Stimulated activated naive CD4-positive, alpha-beta T cell treated with Interleukin-2 at 50 U/mL for 16 hours (primary cell): ENCODE measurements at regions not wholly inside any gene's neighbourhood (a gene's known extent, or its start where the extent isn't known, plus 50 kb on each side); places are given as distances from the start of the nearest gene placed in this dataset.
"Not testable (repeated sequence)": the region's sequence is repeated elsewhere in the genome, so short reads cannot be mapped to it uniquely, and the experiment has no call there.

Experiments used
- DNase-seq: peaks from one replicate; lab custom pipeline; 2025; lab: John Stamatoyannopoulos, UW

DNA sequence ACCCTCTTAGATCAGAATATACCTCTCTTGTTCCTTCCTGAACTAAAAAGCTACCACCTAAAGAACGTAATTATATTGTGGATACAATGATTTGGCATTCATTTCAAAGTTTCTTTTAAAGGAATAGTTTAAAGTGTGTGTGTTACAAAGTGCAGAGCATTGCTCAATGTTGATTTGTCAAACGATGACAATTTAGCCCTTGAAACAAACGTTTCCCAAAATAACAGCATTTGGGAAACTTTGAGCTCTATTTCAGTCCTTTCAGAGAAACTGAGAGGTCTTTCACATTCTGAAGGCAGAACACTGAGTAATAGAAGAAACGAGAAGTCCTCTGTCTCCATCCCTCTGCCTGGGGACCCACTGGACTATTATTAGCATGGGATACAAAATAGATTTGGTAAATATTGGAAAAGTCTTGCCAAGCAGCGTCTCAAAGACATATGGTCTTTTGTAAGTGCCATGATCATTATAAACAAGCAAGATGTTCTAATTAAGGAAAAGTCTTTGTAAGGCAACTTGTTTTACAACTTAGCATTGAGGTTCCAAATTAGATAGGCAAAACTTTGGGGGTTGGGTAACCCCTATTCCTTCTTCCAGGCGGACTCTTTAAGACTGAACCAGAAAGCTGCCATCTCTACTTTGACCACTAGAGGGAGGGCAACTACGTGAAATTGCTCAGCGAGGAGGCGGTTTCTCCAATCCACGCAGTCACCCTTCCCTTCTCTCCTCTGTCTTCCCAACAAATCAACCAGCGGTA is 208.8 kb downstream of the RNF144B start:
- peak; percentile 6 for DNase-seq

DNA sequence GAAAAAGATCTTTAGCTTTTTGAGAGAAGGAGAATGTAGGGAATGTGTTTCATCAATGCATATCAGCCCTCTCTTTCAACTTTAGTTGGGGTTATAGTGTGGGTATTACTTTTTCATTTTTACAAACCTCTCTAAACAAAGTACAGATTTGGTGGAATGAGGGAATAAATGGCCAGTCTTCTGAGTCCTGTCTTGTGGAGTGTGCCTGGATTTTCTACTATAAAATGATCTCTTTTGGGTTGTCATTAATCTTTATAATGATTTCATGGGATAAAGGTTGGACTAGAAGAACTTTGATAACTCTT is 209.3 kb downstream of the RNF144B start:
- DNase-seq: no peak

DNA sequence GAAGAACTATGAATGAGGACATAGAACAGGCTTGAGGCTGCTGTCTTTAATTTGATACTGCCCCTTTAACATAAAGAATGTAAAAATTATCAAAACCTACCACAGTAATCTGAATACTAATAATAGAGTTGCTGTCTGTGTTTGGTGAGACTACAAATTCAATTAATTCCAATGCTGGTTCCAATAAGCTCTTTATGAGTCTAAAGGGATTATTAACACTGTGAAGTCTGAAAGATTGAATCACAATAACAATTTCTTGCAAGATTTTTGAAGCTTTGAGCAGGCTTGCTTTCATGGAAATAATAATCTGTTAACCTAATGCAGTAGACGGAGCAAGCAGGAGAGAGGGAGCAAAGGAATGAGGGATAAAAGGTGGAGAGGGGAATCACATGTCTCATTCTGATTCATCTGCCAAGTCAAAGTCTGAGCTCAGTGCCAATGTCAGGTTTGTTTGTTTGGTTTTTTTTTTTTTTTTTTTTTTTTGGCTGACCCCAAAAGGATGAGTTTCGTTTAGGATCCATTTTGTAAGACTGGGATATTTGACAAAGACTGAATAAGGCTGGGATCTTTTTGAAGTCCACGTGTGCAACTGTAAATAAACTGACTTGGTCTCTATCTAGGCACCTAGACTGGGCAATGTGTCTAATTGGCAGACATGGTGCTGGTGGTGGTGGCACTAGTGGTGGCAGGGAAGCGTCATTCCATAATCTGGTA is 211.6 kb downstream of the RNF144B start:
- DNase-seq: no peak

DNA sequence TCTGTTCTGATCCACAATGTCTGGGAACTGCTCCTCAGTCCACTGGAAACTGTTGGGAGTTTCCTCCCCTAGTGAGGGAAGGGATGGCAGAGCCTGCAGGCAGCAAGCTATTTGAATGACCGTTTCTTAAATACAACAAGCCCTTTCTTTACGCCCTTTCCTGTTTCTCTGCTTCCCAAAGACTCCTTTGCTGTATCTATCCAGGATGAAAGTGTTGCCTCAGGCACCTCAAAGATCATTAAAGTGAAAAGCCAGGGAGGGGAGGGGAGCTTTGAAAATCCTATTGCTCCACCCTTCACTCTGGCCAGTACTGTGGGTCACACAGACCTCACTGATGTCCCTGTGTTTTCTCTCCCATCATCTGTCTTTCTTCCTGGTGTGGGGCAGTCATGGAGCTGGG is 213.1 kb downstream of the RNF144B start:
- no peak for DNase-seq

DNA sequence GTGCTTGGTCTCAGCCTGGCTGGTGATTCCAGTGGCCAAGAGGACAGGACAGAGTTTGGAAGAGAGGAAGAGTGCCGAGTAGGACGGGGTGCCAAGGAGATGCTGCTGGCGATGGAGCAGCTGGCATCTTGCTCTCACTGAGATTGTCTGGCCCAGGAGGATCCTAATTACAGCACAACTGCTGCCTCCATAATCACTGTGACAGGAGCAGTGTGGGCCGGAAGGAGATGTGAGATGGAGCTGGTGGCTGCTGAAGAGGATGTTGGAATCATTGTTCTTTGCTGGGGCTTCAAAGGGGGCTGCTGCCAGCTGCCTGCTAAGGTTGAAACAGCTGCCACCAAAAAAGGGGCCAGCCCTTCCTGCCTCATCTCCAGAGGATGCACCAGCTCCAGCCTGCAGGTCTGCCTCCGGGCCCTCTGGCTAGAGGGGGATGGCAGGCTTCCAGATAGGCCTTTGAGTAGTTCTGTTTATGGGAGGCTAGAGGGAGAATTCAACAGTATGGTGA is 214.4 kb downstream of the RNF144B start:
- no peak for DNase-seq

DNA sequence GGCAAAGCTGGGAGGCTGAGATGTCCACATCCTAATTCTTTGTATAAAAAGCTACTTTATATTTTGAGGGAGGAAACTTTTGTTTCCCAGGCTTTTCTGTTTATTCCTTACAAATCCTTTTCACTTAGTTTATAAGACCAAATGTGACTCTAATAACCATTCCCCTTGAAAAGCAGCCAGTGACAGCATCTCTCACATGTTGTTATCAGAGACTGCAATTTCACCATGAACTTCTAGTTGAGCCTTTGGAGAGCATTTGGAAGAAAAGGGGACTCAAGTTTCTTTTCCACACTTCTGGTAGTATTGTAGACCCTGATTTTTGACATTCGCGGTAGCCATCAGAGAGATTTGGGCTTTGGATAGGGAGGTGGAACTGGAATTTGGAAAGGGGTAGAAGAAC is 215.8 kb downstream of the RNF144B start:
- DNase-seq: no peak

DNA sequence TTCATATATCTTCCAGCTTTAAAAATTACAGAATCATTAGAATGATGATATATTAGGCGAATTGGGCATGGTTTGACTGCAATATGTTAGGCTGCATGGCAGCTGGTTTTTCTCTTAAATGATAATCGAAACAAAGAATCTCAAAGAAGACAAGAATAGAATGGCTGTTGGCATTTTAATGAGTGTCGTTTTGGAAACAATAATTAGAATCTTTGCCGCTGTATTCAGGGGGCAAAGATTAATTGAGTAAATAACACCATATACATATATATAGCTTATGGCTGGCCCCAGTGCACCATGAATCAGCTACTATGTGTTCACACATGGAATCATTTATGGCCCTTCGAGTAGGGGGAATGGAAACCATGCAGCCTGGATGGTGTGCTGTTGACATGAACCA is 216.2 kb downstream of the RNF144B start:
- no peak for DNase-seq

DNA sequence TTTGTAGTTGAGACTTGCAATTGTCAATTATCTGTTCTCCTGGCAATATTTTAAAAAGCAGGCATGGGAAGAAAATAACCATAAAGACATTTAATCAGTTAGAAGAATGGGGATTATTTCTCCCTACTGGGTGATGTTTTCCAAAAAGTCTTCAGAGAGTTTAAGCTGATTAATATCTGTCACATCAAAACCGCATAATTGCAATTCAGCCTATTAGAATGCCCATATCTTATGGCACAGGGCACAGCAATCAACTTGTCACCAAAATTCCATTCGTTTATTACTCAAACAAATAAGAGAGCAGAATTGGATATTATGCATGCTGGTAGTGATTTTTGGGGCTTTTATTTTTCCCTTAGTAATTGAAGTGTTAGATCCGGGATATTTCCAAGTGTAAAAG is 218.7 kb downstream of the RNF144B start:
- no peak for DNase-seq

DNA sequence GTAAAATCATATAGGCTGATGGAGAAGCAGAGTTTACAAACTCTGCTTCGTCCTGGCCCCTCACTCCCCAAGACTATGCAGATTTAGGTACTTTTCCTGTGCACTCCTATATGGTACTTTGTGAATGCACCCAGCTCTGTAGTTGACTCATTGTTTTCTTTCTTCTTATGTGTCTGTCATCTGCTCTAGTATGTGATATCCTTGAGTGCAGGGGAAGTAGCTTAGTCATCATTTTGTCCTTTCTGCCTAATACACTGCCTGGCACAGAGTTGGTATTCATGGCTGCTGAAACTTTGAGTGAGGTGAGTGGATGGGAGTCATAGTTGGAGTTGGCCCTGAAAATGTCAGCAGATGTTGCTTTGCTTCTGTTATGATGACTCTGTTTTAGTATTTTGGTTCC is 222.6 kb downstream of the RNF144B start:
- DNase-seq: no peak

DNA sequence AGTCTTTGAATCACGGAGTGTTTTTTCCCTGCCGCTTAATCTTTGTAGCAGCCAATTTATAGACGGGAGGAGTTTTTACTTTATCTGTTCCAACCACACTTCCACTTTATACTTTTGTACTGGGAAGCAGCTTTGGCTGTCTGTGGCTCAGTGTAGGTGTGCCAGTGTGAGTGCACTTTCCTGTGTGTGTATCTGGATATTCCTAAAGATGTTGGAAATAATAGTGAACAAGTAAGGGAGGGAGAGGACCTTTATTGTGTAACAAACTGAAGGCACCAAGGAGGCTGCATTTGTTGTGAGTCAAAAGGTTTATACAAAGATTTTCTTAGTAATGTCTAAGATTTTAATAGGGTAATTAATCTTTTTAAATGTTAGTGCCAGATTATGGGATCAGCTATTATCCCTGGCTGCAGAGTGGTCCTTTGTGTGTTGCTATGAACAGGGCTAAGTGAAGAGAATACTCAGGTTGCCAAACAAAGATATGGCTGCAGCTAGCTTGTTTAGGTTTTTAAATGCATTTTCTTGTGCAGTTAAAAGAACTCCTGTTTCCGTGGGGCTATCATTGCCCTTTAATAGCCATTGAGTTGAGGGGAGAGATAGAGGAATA is 226.3 kb downstream of the RNF144B start:
- no peak for DNase-seq

DNA sequence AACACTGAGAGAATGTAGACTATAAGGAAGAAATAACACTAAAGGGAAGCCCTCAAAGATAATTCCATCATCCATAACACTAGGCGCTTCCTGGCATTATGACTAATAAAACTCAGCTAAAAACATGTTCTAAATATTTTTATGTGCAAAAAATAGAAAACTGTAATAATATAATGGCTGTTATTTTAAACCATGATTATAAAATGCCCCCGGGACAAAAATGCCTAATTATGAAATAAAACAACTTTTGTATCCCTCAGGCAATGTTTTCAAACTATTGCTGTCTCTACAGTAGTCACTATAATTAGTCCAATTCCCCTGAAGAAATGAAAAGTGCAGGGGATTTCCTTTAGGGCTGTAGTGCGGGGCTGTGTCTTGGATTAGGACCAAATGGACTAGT is 242.4 kb downstream of the RNF144B start:
- no peak for DNase-seq

DNA sequence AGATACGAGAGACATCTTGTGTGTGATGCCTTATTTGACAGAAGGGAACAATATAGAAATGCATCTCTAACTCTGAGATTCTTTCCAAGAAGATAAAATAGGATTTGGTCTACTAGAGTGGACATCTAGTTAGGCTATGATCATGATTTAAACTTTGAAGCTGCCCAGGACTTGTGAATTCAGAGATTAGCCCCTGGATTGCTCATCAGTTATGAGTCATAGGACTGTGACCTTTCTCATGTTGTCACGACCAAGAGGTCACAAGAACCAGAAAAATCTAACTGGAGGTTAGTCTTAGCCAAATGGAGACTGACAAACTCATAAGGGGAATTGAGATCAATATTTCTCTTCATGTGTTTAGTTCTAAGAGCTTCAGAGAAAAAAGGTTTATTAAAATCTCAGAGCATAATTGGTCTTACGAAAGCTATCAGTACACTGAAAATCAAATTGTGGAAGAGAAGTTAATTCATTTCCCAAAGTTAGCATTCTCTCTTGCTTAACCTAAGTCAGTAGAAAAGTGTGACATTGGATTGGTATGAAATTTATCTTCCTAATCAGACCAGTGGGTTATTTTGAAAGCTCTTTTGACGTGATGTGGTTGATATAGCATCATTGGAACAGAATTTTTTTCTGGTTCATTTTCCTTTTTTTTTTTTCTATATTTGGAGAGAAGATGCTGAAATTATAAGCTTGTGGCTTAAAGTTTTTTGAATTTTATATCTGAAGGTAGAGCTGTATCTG is 245.7 kb downstream of the RNF144B start:
- DNase-seq: no peak

DNA sequence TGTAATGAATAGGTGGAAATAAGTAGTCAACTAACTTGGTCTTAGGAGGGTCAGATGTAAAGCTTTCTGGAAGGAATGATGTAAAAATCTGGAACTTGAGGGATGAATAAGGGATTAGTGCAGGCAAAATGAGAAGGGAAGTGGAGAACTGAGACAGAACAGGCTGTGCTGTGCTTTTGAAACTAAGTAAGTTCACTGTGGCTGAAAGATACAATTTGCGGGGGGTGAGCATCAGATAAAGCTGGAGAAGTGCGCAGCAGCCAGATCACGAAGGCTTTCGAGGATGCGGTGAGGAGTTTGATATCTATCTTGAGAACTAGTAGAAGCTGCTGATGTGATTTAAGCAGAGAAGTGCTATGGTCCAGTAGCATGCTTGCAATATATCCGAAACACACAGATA is 247.8 kb downstream of the RNF144B start:
- no peak for DNase-seq

DNA sequence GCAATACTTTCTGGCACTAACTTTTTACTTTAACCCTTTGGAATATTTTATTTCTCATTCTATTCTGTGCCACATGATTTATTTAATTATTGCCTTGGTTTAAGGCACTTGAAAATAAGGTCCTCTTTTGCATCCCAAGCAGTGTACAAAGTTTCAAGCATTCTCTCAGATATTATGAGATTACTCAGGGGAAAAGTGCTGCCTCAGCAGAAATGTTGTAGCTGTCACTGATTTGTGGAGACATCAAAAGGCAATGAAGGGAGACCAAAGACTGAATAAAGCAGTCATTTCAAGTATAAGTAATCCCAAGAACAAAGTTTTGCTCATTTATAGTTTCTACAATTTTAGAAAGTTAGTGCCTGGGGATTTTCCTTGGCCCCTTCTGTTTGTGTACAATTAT is 253.0 kb downstream of the RNF144B start:
- no peak for DNase-seq

DNA sequence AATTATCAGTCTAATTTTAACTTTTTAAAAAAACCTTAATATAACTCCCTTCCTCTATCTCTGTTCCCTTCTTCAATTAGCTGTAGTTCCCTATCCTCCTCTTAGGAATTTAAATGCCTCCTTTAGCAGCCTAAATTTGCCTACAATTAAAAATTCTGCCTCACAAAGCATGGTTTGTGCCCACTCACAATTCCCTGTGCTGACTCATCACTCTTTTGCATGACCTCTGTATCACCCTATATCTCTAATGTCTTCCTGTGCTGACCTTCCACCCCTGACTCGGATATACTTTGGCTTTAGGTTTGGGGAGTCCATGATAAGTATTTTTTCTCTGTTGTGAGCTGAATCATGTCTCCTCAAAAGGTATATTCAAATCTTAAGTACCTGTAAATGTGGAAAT is 253.6 kb downstream of the RNF144B start:
- DNase-seq: no peak

DNA sequence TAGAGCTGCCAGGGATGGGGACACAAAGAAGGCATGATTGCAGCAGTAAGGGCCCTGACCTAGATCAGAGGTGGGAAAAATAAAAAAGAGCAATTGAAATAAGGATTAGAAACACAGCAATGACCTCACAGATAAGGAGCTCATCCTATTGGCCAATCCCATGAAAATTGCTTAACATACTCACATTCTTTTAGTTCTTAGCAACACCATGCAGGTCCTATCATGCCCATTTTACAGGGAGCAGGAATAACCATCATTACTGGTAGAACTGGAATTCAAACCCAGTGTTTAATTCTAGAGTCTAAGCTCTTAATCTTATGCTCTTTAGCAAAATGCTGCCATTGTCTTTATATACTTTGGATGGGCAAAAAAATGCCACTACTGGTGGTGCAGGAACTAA is 267.7 kb downstream of the RNF144B start:
- DNase-seq: no peak

DNA sequence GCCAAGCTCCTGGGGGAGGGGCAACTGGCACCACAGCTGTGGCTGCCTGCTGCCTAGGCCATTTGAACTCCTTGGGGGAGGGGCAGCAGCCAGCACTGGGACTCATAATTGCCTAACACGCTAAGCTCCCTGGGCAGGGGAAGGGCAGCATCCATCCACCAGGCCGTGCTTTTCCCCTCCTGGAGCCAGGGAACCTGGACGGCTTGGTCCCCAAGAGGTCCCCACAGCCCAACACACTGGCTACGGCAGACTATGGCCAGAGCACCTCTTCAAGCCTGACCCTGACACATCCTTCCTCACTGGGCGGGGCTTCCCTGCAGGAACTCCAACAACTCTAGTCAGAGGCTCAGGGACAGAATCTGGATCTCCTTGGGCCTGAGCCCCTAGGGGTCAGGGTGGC is 269.4 kb downstream of the RNF144B start:
- no peak for DNase-seq

DNA sequence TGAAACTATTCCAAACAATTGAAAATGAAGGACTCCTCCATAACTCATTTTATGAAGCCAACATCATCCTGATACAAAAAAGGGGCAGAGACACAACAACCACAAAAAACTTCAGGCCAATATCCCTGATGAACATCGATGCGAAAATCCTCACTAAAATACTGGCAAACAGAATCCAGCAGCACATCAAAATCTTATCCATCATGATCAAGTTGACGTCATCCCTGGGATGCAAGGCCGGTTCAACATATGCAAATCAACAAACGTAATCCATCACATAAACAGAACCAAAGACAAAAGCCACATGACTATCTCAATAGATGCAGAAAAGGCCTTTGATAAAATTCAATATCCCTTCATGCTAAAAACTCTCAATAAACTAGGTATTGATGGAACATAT is 272.8 kb downstream of the RNF144B start:
- DNase-seq: not testable (repeated sequence)

DNA sequence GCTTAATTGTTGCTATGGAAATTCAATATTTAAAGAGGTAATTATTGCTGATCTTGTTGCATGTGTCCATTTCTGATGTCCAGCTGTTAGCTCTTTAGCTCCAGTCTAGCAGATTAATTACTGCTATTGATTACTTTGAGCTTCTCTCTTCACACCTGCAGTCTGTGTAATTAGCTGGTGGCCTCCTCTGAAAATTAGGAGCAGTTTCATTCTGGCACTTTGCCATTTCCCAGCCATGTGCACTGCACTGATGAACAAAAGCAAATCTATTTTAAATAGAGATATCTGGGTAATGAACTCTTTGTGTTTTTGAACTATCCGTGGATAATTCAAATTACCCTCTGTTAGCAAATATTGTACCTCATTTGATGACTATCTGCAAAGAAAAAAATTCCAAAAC is 275.9 kb downstream of the RNF144B start:
- no peak for DNase-seq

DNA sequence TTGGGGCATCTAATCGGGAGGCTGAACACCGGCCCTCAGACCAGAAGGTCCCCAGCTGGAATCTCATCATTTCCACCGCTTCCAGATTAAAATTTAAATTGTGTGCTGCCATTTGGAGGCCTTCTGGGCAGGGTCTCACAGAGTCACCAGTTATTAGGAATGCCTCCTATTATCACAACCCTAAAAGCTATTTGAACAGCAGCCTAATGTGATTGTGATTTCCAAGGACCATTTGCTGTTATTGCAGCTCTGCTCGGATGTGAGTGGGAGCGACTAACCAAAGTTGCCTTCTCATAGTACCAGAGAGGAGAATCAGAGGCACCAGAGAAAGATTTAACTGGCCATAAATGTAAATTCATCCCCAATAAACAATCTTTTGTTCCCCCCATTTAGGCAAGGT is 277.3 kb downstream of the RNF144B start:
- DNase-seq: no peak

DNA sequence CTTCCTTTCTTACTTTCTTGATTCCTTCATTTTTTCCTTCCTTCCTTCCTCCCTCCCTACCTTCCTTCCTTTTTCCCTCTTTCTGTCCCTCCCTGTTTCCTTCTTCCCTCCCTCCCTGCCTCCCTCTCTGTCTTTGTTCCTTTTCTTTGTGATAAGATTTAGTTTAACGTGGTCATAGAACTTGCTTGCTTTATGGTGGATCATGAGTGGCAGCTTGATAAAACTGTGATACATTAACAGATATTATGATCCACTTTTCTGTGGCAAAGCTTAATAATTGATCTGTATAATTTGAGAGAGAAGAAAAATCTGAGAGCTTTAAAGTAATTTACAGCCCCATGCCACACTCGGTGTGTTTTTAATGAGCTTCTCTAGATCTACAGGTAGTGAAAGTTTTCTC is 280.5 kb downstream of the RNF144B start:
- DNase-seq: no peak

DNA sequence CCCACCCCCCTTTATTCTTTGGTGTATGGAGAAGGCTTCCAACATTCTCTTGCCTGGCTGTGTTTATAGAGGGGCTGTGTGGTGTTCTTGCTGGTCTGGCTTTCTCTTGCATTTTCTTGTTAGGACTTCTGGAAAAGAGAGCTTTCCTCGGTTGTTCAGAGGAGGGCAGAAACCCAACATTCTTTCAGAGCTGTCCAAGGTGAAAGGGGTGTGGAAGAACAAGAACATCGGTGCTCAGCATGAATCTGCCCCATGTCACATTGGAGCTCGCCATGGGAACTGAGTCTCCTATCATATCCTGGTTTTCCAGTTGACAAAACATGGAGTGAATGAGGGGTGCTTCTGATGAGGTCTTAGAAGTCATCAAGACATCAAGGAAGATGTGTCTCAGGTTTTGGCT is 281.8 kb downstream of the RNF144B start:
- DNase-seq: no peak

DNA sequence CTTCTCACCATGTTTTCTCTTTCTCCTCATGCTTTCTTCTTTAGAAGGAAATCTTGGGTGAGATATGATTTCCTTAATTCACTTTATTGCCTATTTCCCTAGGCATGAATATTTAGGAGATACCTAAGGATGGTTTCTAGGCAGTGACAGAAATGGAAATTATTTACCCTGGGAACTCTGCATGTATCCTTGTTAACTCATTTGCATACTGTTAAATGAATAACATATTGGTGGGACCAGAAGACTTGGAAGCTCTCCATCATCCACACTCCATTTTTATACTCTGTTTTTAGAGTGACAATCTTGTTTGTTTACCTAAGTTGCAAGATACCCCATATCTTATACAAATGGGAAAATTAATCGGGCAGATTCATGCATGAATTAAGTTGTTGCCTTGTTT is 285.7 kb downstream of the RNF144B start:
- no peak for DNase-seq
